M059J (cell line): ENCODE measurements at regions not wholly inside any gene's neighbourhood (a gene's known extent, or its start where the extent isn't known, plus 50 kb on each side); places are given as distances from the start of the nearest gene placed in this dataset.

Experiments used
- DNase-seq: peaks from one replicate; pipeline ENCODE4 v3.0.0-alpha.2; 2012; ENCODE audit warnings: low read depth

DNA sequence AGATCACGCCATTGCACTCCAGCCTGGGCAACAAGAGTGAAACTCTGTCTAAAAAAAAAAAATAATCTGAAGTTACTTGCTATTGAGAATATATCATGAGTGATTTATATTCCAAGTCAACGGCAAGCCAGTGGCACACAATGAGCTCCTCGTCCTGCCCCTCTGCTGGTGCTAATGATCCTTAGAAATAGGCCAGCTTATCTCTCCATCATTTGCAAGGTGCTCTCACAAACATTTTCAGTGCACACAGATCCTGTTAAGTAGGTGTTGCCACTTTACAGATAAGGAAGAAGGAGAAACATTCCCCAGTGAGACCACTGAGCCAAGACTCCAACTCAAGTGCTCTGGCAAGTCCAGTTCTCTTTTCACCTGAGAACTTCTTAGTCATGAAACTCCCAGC lies 91.3 kb upstream of the GPR45 start:
- DNase-seq = no peak

DNA sequence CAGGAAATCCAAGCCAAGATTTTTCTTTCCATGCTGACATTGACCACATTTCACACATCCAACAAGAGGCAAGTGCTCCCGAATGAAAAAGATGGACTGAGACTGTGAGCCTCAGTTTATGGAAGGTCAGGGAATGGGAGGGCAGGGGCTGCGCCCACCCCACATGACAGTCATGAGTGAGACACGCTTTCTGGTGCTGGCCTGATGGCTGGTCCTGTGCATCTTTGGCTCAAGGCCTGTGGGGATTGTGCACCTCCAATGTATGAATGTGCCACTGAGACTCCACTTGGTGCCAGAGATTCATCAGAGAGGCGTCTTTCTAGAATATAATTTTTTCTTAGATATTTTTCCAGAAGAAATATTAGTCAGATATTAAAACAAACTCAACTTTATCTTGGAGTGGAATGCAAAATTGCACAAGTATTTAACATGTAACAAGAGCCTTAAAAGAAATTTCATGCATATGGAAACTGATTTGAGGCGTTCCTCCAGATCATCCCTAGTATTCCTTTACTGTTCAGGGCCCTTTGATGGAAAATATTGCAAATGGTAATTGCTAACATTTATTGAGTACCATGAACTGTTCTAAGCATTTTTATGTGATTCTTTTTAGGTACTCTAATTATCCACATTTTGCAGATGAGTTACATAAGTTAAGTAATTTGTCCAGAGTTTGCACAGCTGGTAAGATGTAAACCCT lies 87.3 kb upstream of the GPR45 start:
- no peak for DNase-seq

DNA sequence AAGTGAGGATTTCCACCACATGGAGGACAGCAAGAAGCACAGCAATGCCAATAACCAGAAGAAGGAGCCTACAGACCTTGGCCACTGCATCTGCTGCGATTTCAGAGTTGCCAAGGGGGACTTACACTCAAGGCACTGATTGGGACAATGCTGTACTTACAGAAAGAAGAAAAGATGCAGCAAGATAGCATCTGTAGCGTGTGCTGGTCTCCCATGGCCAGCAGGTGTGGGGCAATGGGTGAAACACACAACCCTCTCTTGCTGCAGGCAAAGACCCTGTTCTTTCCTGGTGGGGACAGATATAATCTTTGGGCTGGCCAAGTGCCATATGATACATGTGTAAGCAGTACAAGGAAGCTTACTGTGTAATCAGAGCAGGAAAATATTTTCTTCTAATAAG lies 85.4 kb upstream of the GPR45 start:
- DNase-seq = no peak

DNA sequence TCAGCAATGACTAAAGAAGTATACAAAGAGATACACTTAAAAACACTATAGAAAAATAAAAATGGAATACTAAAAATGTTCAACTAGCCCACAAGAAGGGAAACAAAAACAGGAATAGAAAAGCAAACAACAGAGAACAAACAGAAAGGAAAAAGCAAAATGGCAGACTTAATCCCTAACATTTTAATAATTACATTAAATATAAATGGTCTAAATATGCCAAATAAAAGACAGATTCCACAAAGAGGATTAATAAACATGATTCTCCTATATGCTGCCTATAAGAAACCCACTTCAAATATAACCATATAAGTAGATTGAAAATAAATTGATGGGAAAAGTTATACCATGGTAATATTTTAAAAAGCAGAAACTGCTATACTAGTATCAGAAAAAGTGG lies 83.5 kb upstream of the GPR45 start:
- DNase-seq = no peak

DNA sequence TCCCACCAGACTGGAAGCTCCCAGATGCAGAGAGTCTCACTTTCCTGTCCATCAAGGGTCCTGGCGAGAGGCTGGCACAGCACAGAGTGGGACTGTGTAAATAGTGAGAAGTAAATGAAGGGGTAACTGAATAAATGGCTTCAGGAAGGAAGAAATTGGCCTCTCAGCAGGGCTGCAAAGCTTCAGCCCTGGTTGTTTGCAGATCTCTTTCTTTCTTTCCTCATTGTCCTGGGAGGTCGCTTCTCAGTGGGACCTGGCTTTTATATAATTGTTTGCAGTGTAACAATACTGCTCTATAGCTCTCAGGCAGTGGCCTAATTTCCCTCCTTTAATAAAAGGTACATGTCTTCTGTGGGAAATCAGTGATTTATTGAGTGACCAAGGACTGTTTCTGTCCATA lies 74.9 kb upstream of the GPR45 start:
- no peak for DNase-seq

GRCh38 chr2:105168543-105168942 lies 73.0 kb upstream of the GPR45 start:
- no peak for DNase-seq

DNA sequence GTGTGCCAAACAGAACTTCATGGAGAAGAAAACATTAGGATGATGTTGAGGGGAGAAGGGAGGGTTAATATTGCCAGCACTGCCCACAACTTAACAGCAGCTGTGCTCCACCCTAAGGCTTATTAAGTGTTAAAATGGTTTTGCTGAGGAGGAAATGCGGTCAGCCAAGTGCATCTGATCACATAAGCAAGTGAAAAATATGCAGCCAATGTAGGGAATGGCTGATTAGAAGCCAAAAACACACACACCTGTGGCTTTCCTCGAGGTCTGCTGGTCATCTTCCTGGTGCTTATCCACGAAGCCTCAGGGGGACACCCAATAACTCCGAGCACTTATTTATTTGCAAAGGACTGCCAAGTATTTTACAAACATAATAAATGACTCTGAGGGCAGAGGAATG lies 66.3 kb upstream of the GPR45 start:
- no peak for DNase-seq

DNA sequence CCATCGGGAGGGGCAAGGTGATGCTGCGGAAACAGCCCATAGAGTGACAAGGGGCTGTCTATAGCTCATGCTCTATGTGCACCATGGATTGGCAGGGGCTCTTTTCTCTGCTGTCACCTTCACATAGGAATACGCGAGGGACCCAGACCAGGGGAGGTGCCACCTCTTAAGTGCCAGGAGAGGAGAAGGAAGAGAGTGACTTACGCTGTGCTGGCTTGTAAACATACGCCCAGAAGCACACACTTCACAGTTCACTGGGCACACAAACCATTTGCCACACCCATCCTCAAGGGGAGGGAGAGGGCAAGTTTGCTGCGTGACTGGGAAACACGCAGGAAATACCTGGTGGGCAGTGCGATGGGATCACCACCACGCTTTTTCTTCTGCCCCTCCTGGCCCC lies 65.1 kb upstream of the GPR45 start:
- no peak for DNase-seq

- DNase-seq = no peak
Observed at GRCh38 chr2:105177008-105177407, 64.5 kb upstream of the GPR45 start.

- no peak for DNase-seq
Observed at GRCh38 chr2:105177536-105178254, 63.8 kb upstream of the GPR45 start.

DNA sequence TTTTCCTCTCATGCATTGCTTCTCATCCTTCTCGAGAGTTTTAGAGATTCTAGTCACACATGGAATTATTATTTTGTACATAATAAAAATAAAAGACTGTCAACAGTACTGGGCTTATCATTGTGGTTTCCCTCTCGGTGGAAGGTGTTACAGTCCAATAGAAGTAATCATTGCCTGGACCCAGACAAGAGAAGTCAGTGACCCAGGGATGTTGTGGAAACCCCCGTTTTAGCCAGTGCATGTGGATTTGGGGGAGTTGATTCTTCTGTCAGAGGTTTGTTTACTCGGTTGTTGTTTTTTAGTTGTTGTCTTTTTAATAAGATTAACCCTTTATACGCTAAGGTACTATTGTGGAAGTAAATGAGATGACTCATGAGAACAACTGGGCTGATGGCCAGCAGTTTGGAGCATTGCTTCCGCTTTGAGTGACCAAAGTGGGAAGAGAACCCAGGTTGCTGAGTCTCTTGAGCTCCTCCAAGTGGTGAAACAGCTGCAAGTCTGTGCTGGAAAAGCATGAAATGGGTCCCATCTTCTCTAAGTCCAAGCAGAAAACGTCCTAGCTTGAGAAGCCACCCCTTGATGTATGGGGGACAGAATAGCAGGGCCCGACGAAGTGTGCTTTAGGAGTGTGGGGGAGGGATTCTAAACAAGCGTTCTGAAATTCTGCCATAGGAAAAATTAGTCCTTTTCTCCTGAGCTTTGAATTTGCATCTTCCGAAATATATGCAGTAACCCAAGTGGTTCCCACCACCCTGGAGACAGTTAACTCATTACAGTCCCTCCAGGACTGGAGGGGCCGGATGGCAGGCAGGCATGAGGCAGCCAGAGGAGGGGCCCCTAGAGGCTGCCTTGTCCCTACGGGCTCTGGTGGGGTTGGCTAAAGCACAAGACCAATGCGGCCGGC lies 61.8 kb upstream of the GPR45 start:
- peak; percentile 91 for DNase-seq

DNA sequence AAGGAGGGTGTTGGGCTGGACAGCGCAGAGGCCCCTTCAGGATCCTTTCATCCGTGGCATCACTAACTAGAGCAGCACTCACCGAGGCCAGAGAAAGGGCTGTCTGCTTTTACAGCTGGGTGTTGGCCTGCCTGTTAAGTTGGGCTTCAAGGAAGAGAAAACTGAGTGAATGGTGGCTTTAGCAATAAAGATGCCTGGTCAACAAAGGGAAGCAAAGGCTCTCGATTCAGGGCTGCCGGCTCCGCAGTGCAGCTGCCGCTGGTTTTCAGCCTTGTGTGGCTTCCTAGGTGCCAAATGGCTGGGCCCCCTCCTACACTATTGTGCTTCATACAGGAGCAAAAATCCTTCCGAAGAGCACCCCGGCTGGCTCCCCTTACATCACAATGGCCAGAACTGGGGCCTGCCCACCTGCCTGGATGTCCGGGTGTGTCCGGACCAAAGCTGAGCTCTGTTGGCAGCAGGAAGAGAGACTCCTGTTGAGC lies 61.0 kb upstream of the GPR45 start:
- no peak for DNase-seq

- no peak for DNase-seq
Observed at GRCh38 chr2:105181282-105181681, 60.3 kb upstream of the GPR45 start.

DNA sequence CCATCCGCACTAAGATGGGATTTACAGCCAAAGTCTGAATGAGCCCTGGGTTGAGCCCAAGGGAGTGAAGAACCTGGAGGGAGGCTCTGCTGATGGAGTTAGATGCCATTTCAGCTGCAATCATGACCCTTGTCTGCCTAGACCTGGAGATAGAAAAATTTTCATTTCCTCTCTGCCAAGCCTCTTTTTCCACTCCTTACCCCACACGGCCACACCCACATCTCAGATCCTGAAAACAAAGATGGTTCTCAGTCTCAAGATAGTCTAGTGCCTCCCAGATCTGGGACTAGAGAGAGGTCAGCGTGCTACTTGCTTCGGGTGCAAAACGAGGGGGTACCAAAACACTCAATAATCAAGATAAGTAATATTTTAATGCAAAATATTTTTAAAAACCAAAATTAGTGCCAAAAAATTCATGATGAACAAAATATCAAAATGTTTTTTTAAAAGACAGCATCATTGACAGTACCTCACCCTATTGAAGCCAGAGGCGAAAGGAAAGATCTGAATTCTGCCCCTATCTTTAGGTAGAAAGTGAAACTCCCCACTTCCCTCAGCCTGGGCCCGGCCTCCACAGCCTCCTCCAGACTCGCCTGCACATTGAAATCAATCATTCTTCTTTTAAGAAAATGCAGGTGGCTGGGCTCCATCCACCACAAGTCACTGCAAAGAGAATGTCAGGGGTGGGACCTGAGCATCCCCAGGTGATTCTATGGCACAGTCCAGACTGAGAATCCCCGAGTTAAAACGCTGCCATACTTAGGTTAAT lies 57.8 kb upstream of the GPR45 start:
- no peak for DNase-seq

- no peak for DNase-seq
Observed at GRCh38 chr2:105184420-105184819, 57.1 kb upstream of the GPR45 start.

- DNase-seq = no peak
Observed at GRCh38 chr2:105186967-105187498, 54.5 kb upstream of the GPR45 start.

- DNase-seq = peak; percentile 78
Observed at GRCh38 chr2:105187531-105187930, 54.0 kb upstream of the GPR45 start.

- no peak for DNase-seq
Observed at GRCh38 chr2:105188343-105188742, 53.2 kb upstream of the GPR45 start.
